Fibroblast of gingiva (primary cell): ENCODE measurements at regions not wholly inside any gene's neighbourhood (a gene's known extent, or its start where the extent isn't known, plus 50 kb on each side); places are given as distances from the start of the nearest gene placed in this dataset.
A peak's percentile ranks its signal among the peaks of the same experiment; 100 is the strongest.

ENCODE experiments used
- DNase-seq: peaks from one replicate; pipeline ENCODE4 v3.0.0-alpha.2; 2011; ENCODE audit warnings: low read depth

- no peak for DNase-seq
Measured at GRCh38 chrX:69277369-69277990, 112.2 kb upstream of the PJA1 start.

- no peak for DNase-seq
Measured at GRCh38 chrX:69268611-69269010, 103.4 kb upstream of the PJA1 start.

GRCh38 chrX:69264158-69264581 is 98.9 kb upstream of the PJA1 start:
- DNase-seq: no peak

GRCh38 chrX:69263251-69263820 is 98.1 kb upstream of the PJA1 start:
- no peak for DNase-seq

- peak; percentile 2 for DNase-seq
Measured at GRCh38 chrX:69262036-69262936, 97.0 kb upstream of the PJA1 start.

- no peak for DNase-seq
Measured at GRCh38 chrX:69260169-69260568, 94.9 kb upstream of the PJA1 start.

GRCh38 chrX:69258893-69259292 is 93.6 kb upstream of the PJA1 start:
- no peak for DNase-seq

- DNase-seq: no peak
Measured at GRCh38 chrX:69257499-69258127, 92.4 kb upstream of the PJA1 start.

GRCh38 chrX:69256291-69256565 is 91.0 kb upstream of the PJA1 start:
- no peak for DNase-seq

- DNase-seq: no peak
Measured at GRCh38 chrX:69255441-69256290, 90.4 kb upstream of the PJA1 start.

GRCh38 chrX:69253821-69254220 is 88.6 kb upstream of the PJA1 start:
- DNase-seq: no peak

GRCh38 chrX:69243276-69243675 is 78.0 kb upstream of the PJA1 start:
- DNase-seq: no peak

- DNase-seq: no peak
Measured at GRCh38 chrX:69238887-69239231, 73.6 kb upstream of the PJA1 start.

GRCh38 chrX:69238114-69238886 is 73.0 kb upstream of the PJA1 start:
- DNase-seq: peak; percentile 43

- DNase-seq: no peak
Measured at GRCh38 chrX:69237236-69237635, 72.0 kb upstream of the PJA1 start.

GRCh38 chrX:69236641-69237040 is 71.4 kb upstream of the PJA1 start:
- no peak for DNase-seq

GRCh38 chrX:69234624-69235023 is 69.4 kb upstream of the PJA1 start:
- no peak for DNase-seq

- DNase-seq: no peak
Measured at GRCh38 chrX:69232945-69233344, 67.7 kb upstream of the PJA1 start.

GRCh38 chrX:69231903-69232302 is 66.7 kb upstream of the PJA1 start:
- no peak for DNase-seq

GRCh38 chrX:69229436-69229835 is 64.2 kb upstream of the PJA1 start:
- peak; percentile 2 for DNase-seq

GRCh38 chrX:69228732-69229131 is 63.5 kb upstream of the PJA1 start:
- DNase-seq: no peak
